ENCODE measurements at regions not wholly inside any gene's neighbourhood (a gene's known extent, or its start where the extent isn't known, plus 50 kb on each side); places are given as distances from the start of the nearest gene placed in this dataset.

GRCh38 chr6:15147827-15148226 lies 98.0 kb upstream of the JARID2 start (continued):
- TF ChIP-seq, protein P1, sequence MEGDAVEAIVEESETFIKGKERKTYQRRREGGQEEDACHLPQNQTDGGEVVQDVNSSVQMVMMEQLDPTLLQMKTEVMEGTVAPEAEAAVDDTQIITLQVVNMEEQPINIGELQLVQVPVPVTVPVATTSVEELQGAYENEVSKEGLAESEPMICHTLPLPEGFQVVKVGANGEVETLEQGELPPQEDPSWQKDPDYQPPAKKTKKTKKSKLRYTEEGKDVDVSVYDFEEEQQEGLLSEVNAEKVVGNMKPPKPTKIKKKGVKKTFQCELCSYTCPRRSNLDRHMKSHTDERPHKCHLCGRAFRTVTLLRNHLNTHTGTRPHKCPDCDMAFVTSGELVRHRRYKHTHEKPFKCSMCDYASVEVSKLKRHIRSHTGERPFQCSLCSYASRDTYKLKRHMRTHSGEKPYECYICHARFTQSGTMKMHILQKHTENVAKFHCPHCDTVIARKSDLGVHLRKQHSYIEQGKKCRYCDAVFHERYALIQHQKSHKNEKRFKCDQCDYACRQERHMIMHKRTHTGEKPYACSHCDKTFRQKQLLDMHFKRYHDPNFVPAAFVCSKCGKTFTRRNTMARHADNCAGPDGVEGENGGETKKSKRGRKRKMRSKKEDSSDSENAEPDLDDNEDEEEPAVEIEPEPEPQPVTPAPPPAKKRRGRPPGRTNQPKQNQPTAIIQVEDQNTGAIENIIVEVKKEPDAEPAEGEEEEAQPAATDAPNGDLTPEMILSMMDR (conservative IDR thresholded peaks at IDR 0.05; ENCODE audit: low read depth in 2 of 2) = no peak
- TF ChIP-seq ZNF114 (CRISPR knock-in tag; IDR thresholded peaks at IDR 0.05) = no peak
- TF ChIP-seq STAT1 (IDR thresholded peaks at IDR 0.05; ENCODE audit: unreplicated experiment) = no peak

GRCh38 chr6:15148356-15148946 lies 97.4 kb upstream of the JARID2 start:
- H4K20me1 ChIP-seq (replicated peaks; ENCODE audit: insufficient read depth) = no peaks in the 10 kb centered on the region
- Mint-ChIP-seq H3K36me3 (ENCODE audit: low read depth) (no peaks in the 10 kb centered on the region), H3K4me1 (peaks cover 4% of the 10 kb centered on the region), H3K27ac (no peak overlapping the region), H3K27me3 (ENCODE audit: insufficient read depth, low read depth, poor library complexity) (peaks cover 4% of the 10 kb centered on the region), H3K9me3 (no peaks in the 10 kb centered on the region), H3K4me3 (no peak overlapping the region)
- H3F3A ChIP-seq (replicated peaks; ENCODE audit: low read depth) = 0 out of 2 replicates have a peak, but pooled peaks cover 4% of the 10 kb centered on the region
- H3K9me2 ChIP-seq (ENCODE audit: insufficient read depth) = no peaks in the 10 kb centered on the region
- no peak overlapping the region for H3K27ac ChIP-seq (ENCODE audit: low read depth)
- peak; percentile 91 for ATAC-seq
- no peaks in the 10 kb centered on the region for H3K79me2 ChIP-seq (replicated peaks; ENCODE audit: insufficient read depth)
- no peaks in the 10 kb centered on the region for H3K36me3 ChIP-seq (ENCODE audit: insufficient read depth)
- H3K4me1 ChIP-seq (ENCODE audit: insufficient read depth) = no peaks in the 10 kb centered on the region
- H2AFZ ChIP-seq = peak overlapping the region; percentile 78
- H3K27me3 ChIP-seq (ENCODE audit: insufficient read depth) = no peaks in the 10 kb centered on the region
- no peak for TF ChIP-seq EZH2phosphoT487 (IDR thresholded peaks at IDR 0.05; ENCODE audit: unreplicated experiment)
- no peak for TF ChIP-seq POLR2AphosphoS5 (IDR thresholded peaks at IDR 0.05; ENCODE audit: low read depth)
- TF ChIP-seq, protein P1 (conservative IDR thresholded peaks at IDR 0.05; ENCODE audit: low read depth in 2 of 2) = peak in 1 of 2 experiments; percentile 26; a peak in 1 of 4 replicates
- no peak for TF ChIP-seq EZH2 (IDR thresholded peaks at IDR 0.05; ENCODE audit: low read depth, unreplicated experiment)
- no peak overlapping the region for H3K4me3 ChIP-seq
- DNase-seq (ENCODE audit: low spot score) = peak; percentile 50
- no peak overlapping the region for H3K4me2 ChIP-seq

GRCh38 chr6:15150207-15150606 lies 95.7 kb upstream of the JARID2 start:
- ATAC-seq (no peak), DNase-seq (ENCODE audit: low spot score) (no peak)
- Histone ChIP-seq H3F3A (replicated peaks; ENCODE audit: low read depth) (0 out of 2 replicates have a peak, but pooled peaks cover 4% of the 10 kb centered on the region), H3K27ac (ENCODE audit: low read depth) (no peak overlapping the region), H3K36me3 (ENCODE audit: insufficient read depth) (no peaks in the 10 kb centered on the region), H3K4me1 (ENCODE audit: insufficient read depth) (no peaks in the 10 kb centered on the region), H4K20me1 (replicated peaks; ENCODE audit: insufficient read depth) (no peaks in the 10 kb centered on the region), H3K79me2 (replicated peaks; ENCODE audit: insufficient read depth) (no peaks in the 10 kb centered on the region), H3K9me2 (ENCODE audit: insufficient read depth) (no peaks in the 10 kb centered on the region), H2AFZ (no peak overlapping the region), H3K27me3 (ENCODE audit: insufficient read depth) (no peaks in the 10 kb centered on the region), H3K4me2 (no peak overlapping the region), H3K4me3 (no peak overlapping the region)
- H3K27me3 Mint-ChIP-seq (ENCODE audit: insufficient read depth, low read depth, poor library complexity) = peaks cover 1% of the 10 kb centered on the region
- H3K4me3 Mint-ChIP-seq = no peak overlapping the region
- peaks cover 4% of the 10 kb centered on the region for H3K4me1 Mint-ChIP-seq
- H3K9me3 Mint-ChIP-seq = no peaks in the 10 kb centered on the region
- no peak overlapping the region for H3K27ac Mint-ChIP-seq
- no peaks in the 10 kb centered on the region for H3K36me3 Mint-ChIP-seq (ENCODE audit: low read depth)
- no peak for TF ChIP-seq JUNB (IDR thresholded peaks at IDR 0.05; ENCODE audit: unreplicated experiment)
- no peak for TF ChIP-seq NANOG (IDR thresholded peaks at IDR 0.05; ENCODE audit: borderline replicate concordance)
- no peak for TF ChIP-seq ZNF114 (CRISPR knock-in tag; IDR thresholded peaks at IDR 0.05)
- TF ChIP-seq ZNF462 (CRISPR knock-in tag; IDR thresholded peaks at IDR 0.05) = no peak
- no peak for TF ChIP-seq CREB1 (CRISPR knock-in tag; IDR thresholded peaks at IDR 0.05; ENCODE audit: low read depth)
